Aorta (tissue), 5 donors: ENCODE measurements at regions not wholly inside any gene's neighbourhood (a gene's known extent, or its start where the extent isn't known, plus 50 kb on each side); places are given as distances from the start of the nearest gene placed in this dataset.

ENCODE experiments used
- ATAC-seq: fragments of 200-7000 bp; cut with Tn5 transposase; one replicate; pipeline ENCODE4 v1.9.1; 2022; ENCODE audit warnings: moderate library complexity; ENCODE audit not compliant: low FRiP score
- DNase-seq, 2 donors: peaks; one replicate each; pipeline ENCODE4 v3.0.0-alpha.2; 2020
- H3K27ac ChIP-seq, 2 donors: one replicate each; pipeline ENCODE4 v1.5.1; 2013; ENCODE audit warnings: low read length in 2 of 2, mild to moderate bottlenecking in 2 of 2, moderate library complexity in 2 of 2, control low read depth in 1 of 2, inconsistent platforms in 1 of 2, low read depth in 1 of 2
- H3K27me3 ChIP-seq, 2 donors: one replicate each; pipeline ENCODE4 v1.6.1; 2013; ENCODE audit warnings: control low read depth in 1 of 2, low read length in 1 of 2, mild to moderate bottlenecking in 1 of 2, moderate library complexity in 1 of 2; ENCODE audit not compliant: insufficient read depth in 2 of 2, control insufficient read depth in 1 of 2
- H3K36me3 ChIP-seq, 2 donors: one replicate each; pipeline ENCODE4 v1.6.1; 2013; ENCODE audit warnings: control low read depth in 1 of 2, low read length in 1 of 2, mild to moderate bottlenecking in 1 of 2; ENCODE audit not compliant: insufficient read depth in 2 of 2, control insufficient read depth in 1 of 2
- H3K4me1 ChIP-seq, 2 donors: one replicate each; pipeline ENCODE4 v1.6.1; 2013; ENCODE audit warnings: low read length in 2 of 2, control low read depth in 1 of 2, mild to moderate bottlenecking in 1 of 2, moderate library complexity in 1 of 2; ENCODE audit not compliant: insufficient read depth in 2 of 2, control insufficient read depth in 1 of 2
- H3K4me3 ChIP-seq, 2 donors: one replicate each; pipeline ENCODE4 v1.5.1; 2013; ENCODE audit warnings: low read length in 2 of 2, control low read depth in 1 of 2, mild to moderate bottlenecking in 1 of 2
- H3K9me3 ChIP-seq: one replicate; pipeline ENCODE4 v1.6.1; 2013; ENCODE audit warnings: mild to moderate bottlenecking, low read length; ENCODE audit not compliant: control insufficient read depth
- WGBS, 2 donors: extraction: QIAGEN DNeasy Blood & Tissue Kit; methylation state at CpG; one replicate each; pipeline ENCODE4 v1.1.7; 2013; 5-methylcytosine and 5-hydroxymethylcytosine counted together
- intact Hi-C, 2 donors: fragments of 100-400 bp; cut with DNase I; formaldehyde crosslinking; loops; one replicate each; pipeline versions ENCODE4 v1.14.2 to v1.15.0; 2022
- donor health status: healthy with polysubstance abuse.
- donor health status: Bipolar disorder and iron deficiency.
- donor health status: DM: no; HTN: no; CAD: no.
- donor health status: DM: no; HTN: no; CAD: no.
- donor health status: DM: yes; HTN: yes; CAD: no.

DNA sequence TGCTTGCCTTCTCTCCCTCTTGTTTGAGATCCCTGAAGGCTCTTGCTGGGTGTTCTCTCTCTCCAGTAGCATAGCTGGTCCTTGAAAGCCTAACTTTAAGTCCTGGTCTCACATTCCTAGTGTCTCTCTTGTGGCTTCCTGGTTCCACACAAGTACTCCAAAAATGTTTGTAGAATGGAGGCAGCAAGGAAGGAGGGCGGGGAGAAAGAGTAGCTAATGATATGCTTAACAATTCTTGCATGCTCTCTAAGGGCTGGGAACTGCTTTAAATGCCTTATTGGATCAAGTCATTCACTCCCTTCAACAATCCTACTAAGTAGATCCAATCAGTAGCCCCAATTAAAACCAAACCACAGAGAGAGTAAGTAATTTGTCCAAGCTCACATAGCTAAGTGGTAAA lies 357.3 kb downstream of the KLF5 start:
- Histone ChIP-seq H3K36me3 (no peaks in the 10 kb centered on the region), H3K27ac (no peak overlapping the region), H3K9me3 (no peaks in the 10 kb centered on the region), H3K4me1 (no peaks in the 10 kb centered on the region), H3K27me3 (no peaks in the 10 kb centered on the region), H3K4me3 (no peak overlapping the region)
- intact Hi-C loops, result no loop called here
- DNase-seq (no peak), ATAC-seq (no peak)
- WGBS, 2 donors, result 78 to 80% methylated on average over 1 of the region's 1 CpG

DNA sequence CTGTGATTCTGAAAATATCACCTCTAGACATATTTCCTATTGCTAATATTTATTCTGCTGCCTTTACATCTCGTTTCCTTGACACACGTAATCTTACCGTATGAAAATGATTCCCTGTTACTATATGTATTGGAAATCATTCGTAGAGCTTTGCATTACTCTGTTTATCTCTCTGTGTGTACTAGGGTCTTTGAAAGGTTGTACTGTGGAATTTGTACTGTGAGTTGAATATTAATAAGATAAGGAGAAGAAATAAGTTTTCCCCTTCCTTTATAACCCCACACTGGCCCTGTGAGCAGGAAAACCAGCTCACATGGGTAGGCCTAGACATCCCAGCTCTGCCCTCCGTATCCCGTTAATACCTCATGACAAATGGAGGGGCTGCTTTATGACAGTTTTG lies 354.9 kb downstream of the KLF5 start:
- ATAC-seq, result no peak
- DNase-seq, result no peak
- intact Hi-C loops, result no loop called here
- no peaks in the 10 kb centered on the region for H3K9me3 ChIP-seq
- no peak overlapping the region for H3K4me3 ChIP-seq
- H3K27me3 ChIP-seq, result no peaks in the 10 kb centered on the region
- H3K4me1 ChIP-seq, result no peaks in the 10 kb centered on the region
- no peak overlapping the region for H3K27ac ChIP-seq
- 81 to 83% methylated on average over 6 of the region's 6 CpGs for WGBS, 2 donors
- no peaks in the 10 kb centered on the region for H3K36me3 ChIP-seq

DNA sequence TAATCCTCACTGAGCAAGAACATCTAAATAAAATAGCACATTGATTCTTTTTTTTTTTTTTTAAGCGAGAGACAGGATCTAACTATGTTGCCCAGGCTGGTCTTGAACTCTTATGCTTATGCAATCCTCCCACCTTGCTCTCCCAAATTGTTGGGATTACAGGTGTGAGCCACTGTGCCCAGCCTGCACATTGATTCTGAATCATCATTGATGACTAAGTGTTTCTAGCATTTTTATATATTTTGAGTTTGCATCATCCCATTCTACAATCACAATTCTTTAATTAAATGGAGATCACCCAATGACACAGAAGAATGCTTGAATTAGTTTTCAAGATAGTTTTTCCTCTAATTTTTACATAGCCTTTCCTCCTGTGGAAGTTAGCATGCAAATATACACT lies 354.1 kb downstream of the KLF5 start:
- Histone ChIP-seq H3K36me3 (no peaks in the 10 kb centered on the region), H3K9me3 (peaks cover 1% of the 10 kb centered on the region), H3K27ac (no peak overlapping the region), H3K4me1 (no peaks in the 10 kb centered on the region), H3K27me3 (no peaks in the 10 kb centered on the region), H3K4me3 (no peak overlapping the region)
- DNase-seq (no peak), ATAC-seq (no peak)
- intact Hi-C loops, result no loop called here
- 98 to 100% methylated on average over 1 of the region's 1 CpG for WGBS, 2 donors

DNA sequence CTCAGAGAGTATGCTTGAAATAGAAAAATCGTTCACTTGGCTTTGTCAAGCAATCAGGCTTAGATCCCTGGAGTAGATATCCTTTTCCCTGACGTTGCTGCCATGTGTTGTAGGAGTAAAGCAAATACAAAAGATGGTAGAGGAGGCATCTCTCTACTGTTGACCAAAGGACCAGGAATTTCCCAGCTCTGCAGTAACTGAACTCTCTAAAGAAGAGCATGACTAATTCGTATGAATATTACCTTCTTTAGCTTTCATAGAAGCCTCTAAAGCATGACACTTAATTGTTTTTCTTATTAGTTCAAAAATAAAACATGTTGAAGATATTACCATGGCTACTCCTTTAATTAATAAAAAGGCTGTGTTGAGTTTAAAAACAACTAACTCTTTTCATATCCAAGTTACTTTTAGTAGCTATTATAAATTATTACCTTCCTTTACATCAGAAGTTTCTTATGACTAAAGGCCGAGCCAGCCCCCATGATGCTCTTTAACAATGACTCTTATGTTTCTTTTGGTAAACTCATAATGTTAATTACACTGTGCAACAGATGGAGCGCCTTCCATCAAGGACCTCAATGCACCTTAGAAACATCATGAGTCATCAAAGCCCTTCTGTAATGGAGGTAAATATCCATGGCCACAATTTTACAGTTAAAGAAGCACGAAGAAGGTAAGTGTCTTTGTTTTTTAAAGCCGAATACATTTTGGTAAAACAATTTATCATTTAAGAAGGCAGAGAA lies 352.4 kb downstream of the KLF5 start:
- intact Hi-C loops, result no loop called here
- no peak overlapping the region for H3K27ac ChIP-seq
- no peak for ATAC-seq
- no peaks in the 10 kb centered on the region for H3K36me3 ChIP-seq
- no peaks in the 10 kb centered on the region for H3K27me3 ChIP-seq
- DNase-seq, result no peak
- H3K4me1 ChIP-seq, result no peaks in the 10 kb centered on the region
- H3K9me3 ChIP-seq, result peaks cover 1% of the 10 kb centered on the region
- H3K4me3 ChIP-seq, result no peak overlapping the region
- 74 to 82% methylated on average over 7 of the region's 7 CpGs for WGBS, 2 donors

DNA sequence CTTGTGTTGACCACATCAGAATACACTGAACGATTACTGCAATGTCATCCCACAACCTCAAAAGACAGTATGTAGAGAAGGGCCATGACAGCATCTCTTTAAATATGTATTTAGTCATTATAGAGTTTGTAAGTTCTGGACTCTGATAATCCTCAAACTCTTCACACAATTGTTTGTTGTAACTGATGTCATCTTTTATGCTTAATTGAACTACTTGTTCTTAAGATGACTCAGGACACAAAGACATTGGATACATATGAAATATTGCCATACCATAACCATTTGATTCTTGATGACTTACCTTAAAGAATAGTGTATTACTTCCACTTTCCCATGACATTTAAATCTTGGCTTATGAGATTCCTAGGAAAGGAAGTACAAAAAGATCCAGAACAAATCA lies 347.6 kb downstream of the KLF5 start:
- H3K4me1 ChIP-seq, result no peaks in the 10 kb centered on the region
- H3K27ac ChIP-seq, result no peak overlapping the region
- ATAC-seq, result no peak
- no peak for DNase-seq
- 75 to 85% methylated on average over 1 of the region's 1 CpG for WGBS, 2 donors
- no peaks in the 10 kb centered on the region for H3K27me3 ChIP-seq
- intact Hi-C loops, result no loop called here
- no peaks in the 10 kb centered on the region for H3K36me3 ChIP-seq
- H3K9me3 ChIP-seq, result peaks cover 3% of the 10 kb centered on the region
- no peak overlapping the region for H3K4me3 ChIP-seq

DNA sequence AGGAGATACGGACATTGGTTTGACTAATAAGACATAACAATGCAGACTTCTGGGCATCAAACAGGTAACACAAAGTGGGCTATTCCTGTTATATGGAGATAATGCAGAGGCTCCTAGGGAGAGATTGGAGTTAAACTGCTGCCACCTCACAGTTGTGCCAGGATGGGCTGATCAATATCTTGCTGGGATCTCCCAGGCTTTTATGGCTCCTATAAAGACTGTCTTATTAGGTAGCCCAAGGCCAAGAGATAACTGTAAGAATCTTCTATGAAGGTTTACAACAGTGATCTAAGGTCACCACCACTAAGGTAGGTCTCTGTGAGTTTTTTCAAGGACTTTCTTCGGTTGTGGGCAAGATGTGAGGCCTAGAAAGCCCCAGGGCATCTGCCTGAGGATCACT lies 345.8 kb downstream of the KLF5 start:
- Histone ChIP-seq H3K27me3 (no peaks in the 10 kb centered on the region), H3K36me3 (no peaks in the 10 kb centered on the region), H3K4me1 (no peaks in the 10 kb centered on the region), H3K4me3 (no peak overlapping the region), H3K9me3 (peaks cover 3% of the 10 kb centered on the region), H3K27ac (no peak overlapping the region)
- ATAC-seq (no peak), DNase-seq (no peak)
- WGBS, 2 donors, result 38 to 41% methylated on average over 2 of the region's 2 CpGs
- intact Hi-C loops, result no loop called here

DNA sequence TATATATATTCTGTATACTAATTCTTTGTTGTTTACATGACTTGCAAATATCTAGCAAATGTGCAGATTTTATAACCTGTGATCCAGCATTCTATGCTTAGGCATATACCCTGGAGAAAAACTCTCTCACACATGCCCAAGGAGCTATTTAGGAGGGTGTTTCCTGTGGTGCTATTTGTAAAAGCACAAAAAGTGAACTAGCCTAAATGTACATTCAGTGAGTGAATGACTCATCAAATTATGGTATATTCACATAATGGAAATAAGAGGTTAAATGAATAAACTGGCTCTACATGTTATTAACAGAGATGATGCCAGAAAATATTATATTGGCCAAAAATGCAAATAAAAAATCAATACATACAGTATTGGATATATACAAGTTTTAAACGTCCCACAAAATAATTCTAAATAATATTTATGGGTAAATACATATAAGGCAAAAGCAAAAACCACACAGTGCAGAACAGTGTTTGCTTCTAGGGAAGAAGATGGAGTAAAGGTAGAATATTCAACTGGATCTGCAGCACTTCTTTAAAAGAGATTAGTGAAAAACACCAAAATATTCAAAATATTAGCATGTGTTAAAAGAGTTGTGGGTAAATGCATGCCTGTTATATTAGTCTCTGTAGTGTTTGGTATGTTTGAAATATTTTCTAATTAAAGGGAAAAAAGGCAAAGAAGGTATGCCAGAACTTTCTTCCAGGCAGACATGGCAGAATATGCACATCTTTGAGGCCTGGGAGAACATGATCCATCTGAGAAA lies 344.7 kb downstream of the KLF5 start:
- Histone ChIP-seq H3K4me3 (no peak overlapping the region), H3K4me1 (no peaks in the 10 kb centered on the region), H3K9me3 (peaks cover 3% of the 10 kb centered on the region), H3K36me3 (no peaks in the 10 kb centered on the region), H3K27me3 (no peaks in the 10 kb centered on the region), H3K27ac (no peak overlapping the region)
- 54 to 69% methylated on average over 1 of the region's 1 CpG for WGBS, 2 donors
- DNase-seq, result no peak
- intact Hi-C loops, result no loop called here
- ATAC-seq, result no peak

DNA sequence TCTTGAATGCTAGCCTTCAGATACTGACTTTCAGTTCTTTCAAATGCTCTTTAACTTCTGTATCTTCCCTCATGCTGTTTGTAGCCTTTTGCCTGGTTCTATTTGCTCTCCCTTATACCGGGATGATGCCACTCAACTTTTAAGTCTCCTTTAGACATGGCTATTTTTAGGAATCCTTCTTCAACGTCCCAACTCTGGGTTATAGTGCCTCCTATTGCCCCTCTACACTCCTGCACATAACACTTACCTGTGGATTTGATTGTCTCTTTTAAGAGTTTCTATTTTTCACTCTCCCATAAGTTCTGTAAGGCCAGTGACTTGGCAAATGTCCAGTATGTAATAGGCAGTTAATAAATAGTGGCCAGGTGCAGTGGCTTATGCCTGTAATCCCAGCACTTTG lies 343.0 kb downstream of the KLF5 start:
- WGBS, 2 donors, result 64% methylated on average over 2 of the region's 2 CpGs
- H3K36me3 ChIP-seq, result no peaks in the 10 kb centered on the region
- H3K27ac ChIP-seq, result no peak overlapping the region
- no peak overlapping the region for H3K4me3 ChIP-seq
- no peak for ATAC-seq
- intact Hi-C loops, result no loop called here
- no peaks in the 10 kb centered on the region for H3K4me1 ChIP-seq
- no peaks in the 10 kb centered on the region for H3K27me3 ChIP-seq
- no peak for DNase-seq
- peaks cover 2% of the 10 kb centered on the region for H3K9me3 ChIP-seq
